GM13976 (cell line): ENCODE measurements at regions not wholly inside any gene's neighbourhood (a gene's known extent, or its start where the extent isn't known, plus 50 kb on each side); places are given as distances from the start of the nearest gene placed in this dataset.

ENCODE experiments used
- DNase-seq: peaks from one replicate; pipeline ENCODE4 v3.0.0; 2012; ENCODE audit warnings: low spot score
- CTCF ChIP-seq: IDR thresholded peaks from 2 replicates; pipeline ENCODE4 v1.5.1; 2012; ENCODE audit warnings: borderline replicate concordance, mild to moderate bottlenecking; ENCODE audit not compliant: insufficient read depth; ENCODE audit errors: extremely low read depth, missing control alignments, control extremely low read depth
- in situ Hi-C: fragments of 300-500 bp; cut with MboI; formaldehyde crosslinking; loops from one replicate; pipeline ENCODE4 v1.12.0; 2022; ENCODE audit warnings: low sequenced_read_pairs, mixed read lengths, inconsistent platforms; ENCODE audit not compliant: unreplicated experiment

GRCh38 chr12:30835216-30835615 lies 80.5 kb upstream of the CAPRIN2 start:
- no peak for TF ChIP-seq CTCF
- in situ Hi-C loops: no loop called here

GRCh38 chr12:30830751-30831150 lies 76.0 kb upstream of the CAPRIN2 start:
- no peak for TF ChIP-seq CTCF
- in situ Hi-C loops: no loop called here
- no peak for DNase-seq

More at GRCh38 chr12:30835216-30835615, 80.5 kb upstream of the CAPRIN2 start:
- no peak for DNase-seq

- in situ Hi-C loops: no loop called here
- no peak for TF ChIP-seq CTCF
- no peak for DNase-seq
These were observed 75.1 kb upstream of the CAPRIN2 start for GRCh38 chr12:30829876-30830275.

- in situ Hi-C loops: no loop called here
- DNase-seq: no peak
- no peak for TF ChIP-seq CTCF
These were observed 73.9 kb upstream of the CAPRIN2 start for GRCh38 chr12:30828686-30829085.

- TF ChIP-seq CTCF: no peak
- DNase-seq: no peak
- in situ Hi-C loops: no loop called here
These were observed 72.6 kb upstream of the CAPRIN2 start for GRCh38 chr12:30827101-30828066.

- no peak for TF ChIP-seq CTCF
- no peak for DNase-seq
- in situ Hi-C loops: no loop called here
These were observed 71.5 kb upstream of the CAPRIN2 start for GRCh38 chr12:30826276-30826675.
